HEK293T (cell line): ENCODE measurements at regions not wholly inside any gene's neighbourhood (a gene's known extent, or its start where the extent isn't known, plus 50 kb on each side); places are given as distances from the start of the nearest gene placed in this dataset.
"Not testable (repeated sequence)": the region's sequence is repeated elsewhere in the genome, so short reads cannot be mapped to it uniquely, and the experiment has no call there.

ENCODE experiments used
- CTCF ChIA-PET: fragments of 350-600 bp; formaldehyde crosslinking; extraction: SDS; loops from one replicate; lab custom pipeline; 2021; ENCODE audit warnings: antibody characterized with exemption, inconsistent platforms; lab: Yijun Ruan, JAX
- POLR2A ChIA-PET: fragments of 350-600 bp; formaldehyde crosslinking; extraction: SDS; loops from one replicate; lab custom pipeline; 2020; ENCODE audit warnings: antibody characterized with exemption, inconsistent platforms; lab: Yijun Ruan, JAX
- DNase-seq: peaks from one replicate; pipeline ENCODE4 v3.0.0; 2012; ENCODE audit warnings: mixed read lengths; ENCODE audit errors: extremely low spot score
- ARNT ChIP-seq: fragments of 450-650 bp; IDR thresholded peaks from 2 replicates; pipeline ENCODE4 v1.6.1; 2017; ENCODE audit warnings: mild to moderate bottlenecking
- BHLHE40 ChIP-seq: fragments of 450-650 bp; IDR thresholded peaks from 2 replicates; pipeline ENCODE4 v1.6.1; 2016; ENCODE audit warnings: mild to moderate bottlenecking, moderate library complexity, borderline replicate concordance
- CTBP1 ChIP-seq: fragments of 450-650 bp; IDR thresholded peaks from 2 replicates; pipeline ENCODE4 v1.6.1; 2016; ENCODE audit warnings: borderline replicate concordance
- ELF4 ChIP-seq: fragments of 450-650 bp; IDR thresholded peaks from 2 replicates; pipeline ENCODE4 v1.6.1; 2017; ENCODE audit warnings: antibody characterized with exemption
- FOXA1 ChIP-seq: fragments of 450-650 bp; IDR thresholded peaks from 2 replicates; pipeline ENCODE4 v1.6.1; 2016; ENCODE audit warnings: mild to moderate bottlenecking
- FOXK2 ChIP-seq: fragments of 450-650 bp; IDR thresholded peaks from 2 replicates; pipeline ENCODE4 v1.6.1; 2016; ENCODE audit warnings: mild to moderate bottlenecking
- FOXM1 ChIP-seq: fragments of 450-650 bp; IDR thresholded peaks from 2 replicates; pipeline ENCODE4 v1.6.1; 2017; ENCODE audit warnings: mild to moderate bottlenecking, borderline replicate concordance
- HDGF ChIP-seq: fragments of 450-650 bp; IDR thresholded peaks from 2 replicates; pipeline ENCODE4 v1.6.1; 2017; ENCODE audit warnings: antibody characterized with exemption, borderline replicate concordance
- L3MBTL2 ChIP-seq: fragments of 450-650 bp; conservative IDR thresholded peaks from 2 replicates; pipeline ENCODE4 v1.6.1; 2016; ENCODE audit warnings: mild to moderate bottlenecking
- LEF1 ChIP-seq: fragments of 450-650 bp; IDR thresholded peaks from 2 replicates; pipeline ENCODE4 v1.6.1; 2017; ENCODE audit warnings: mild to moderate bottlenecking, borderline replicate concordance
- NFRKB ChIP-seq: fragments of 450-650 bp; IDR thresholded peaks from 2 replicates; pipeline ENCODE4 v1.6.1; 2016; ENCODE audit warnings: mild to moderate bottlenecking, moderate library complexity
- PKNOX1 ChIP-seq: fragments of 450-650 bp; IDR thresholded peaks from 2 replicates; pipeline ENCODE4 v1.6.1; 2016
- SP1 ChIP-seq: fragments of 450-650 bp; IDR thresholded peaks from 2 replicates; pipeline ENCODE4 v1.6.1; 2017
- SUZ12 ChIP-seq: fragments of 450-650 bp; IDR thresholded peaks from 2 replicates; pipeline ENCODE4 v1.6.1; 2016; ENCODE audit warnings: mild to moderate bottlenecking
- ZNF384 ChIP-seq: fragments of 450-650 bp; IDR thresholded peaks from 2 replicates; pipeline ENCODE4 v1.6.1; 2016

DNA sequence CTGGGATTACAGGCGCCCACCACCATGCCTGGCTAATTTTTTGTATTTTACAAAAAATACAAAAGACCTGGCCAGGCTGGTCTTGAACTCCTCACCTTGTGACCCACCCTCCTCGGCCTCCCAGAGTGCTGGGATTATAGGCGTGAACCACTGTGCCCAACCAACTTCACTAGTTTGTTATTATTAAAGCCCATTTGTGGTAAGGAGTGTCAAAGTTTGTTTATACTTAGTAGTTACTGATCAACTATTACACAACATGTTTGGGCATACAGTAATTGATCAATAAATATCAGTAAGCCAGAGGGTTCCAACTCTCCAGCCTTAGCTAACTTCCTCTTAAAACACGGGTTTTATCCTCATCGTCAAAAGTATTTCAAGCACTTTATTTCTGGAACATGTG is 67.5 kb upstream of the ZNG1B start:
- no peak for DNase-seq
- TF ChIP-seq ZNF384: no peak
- no peak for TF ChIP-seq SUZ12
- ChIA-PET POLR2A (no interaction called here), CTCF (interaction anchor here (0.6 to 2.9 kb wide), 11 partner anchors 13 to 290 kb away, joined by 3 to 9 read pairs (median 3); no protein-coding TSS in a partner anchor)

- CTCF ChIA-PET, DNase-seq: not testable (repeated sequence)
Observed at GRCh38 chr2:113368581-113368980, 68.9 kb upstream of the ZNG1B start.

DNA sequence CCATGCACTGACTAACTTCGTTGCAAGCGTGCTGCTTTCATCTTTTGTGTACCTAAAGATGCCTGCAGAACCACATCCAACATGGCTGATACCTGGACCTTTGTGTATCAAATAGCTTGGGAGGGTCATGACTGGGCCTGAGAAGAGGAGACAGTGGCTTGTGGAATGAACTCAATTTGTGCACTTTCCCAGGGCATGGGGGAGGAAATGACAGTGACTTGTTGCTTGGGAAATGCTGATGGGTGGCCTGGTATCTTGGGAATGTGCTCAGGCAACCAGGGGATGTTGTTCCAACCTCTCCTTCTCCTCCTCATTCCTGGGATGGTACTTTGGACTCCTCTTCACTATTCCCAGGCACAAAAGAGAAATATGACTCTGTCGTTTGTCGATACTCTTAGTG is 70.7 kb upstream of the ZNG1B start:
- CTCF ChIA-PET, POLR2A ChIA-PET, DNase-seq: not testable (repeated sequence)

More at GRCh38 chr2:113368581-113368980, 68.9 kb upstream of the ZNG1B start:
- POLR2A ChIA-PET: not testable (repeated sequence)

GRCh38 chr2:113365791-113366190 is 71.7 kb upstream of the ZNG1B start:
- CTCF ChIA-PET, POLR2A ChIA-PET, DNase-seq: not testable (repeated sequence)

GRCh38 chr2:113365290-113365689 is 72.2 kb upstream of the ZNG1B start:
- POLR2A ChIA-PET: interaction anchor here (1.0 kb wide), 1 partner anchor 133 kb away, joined by 3 read pairs; no protein-coding TSS in a partner anchor
- CTCF ChIA-PET, DNase-seq: not testable (repeated sequence)

DNA sequence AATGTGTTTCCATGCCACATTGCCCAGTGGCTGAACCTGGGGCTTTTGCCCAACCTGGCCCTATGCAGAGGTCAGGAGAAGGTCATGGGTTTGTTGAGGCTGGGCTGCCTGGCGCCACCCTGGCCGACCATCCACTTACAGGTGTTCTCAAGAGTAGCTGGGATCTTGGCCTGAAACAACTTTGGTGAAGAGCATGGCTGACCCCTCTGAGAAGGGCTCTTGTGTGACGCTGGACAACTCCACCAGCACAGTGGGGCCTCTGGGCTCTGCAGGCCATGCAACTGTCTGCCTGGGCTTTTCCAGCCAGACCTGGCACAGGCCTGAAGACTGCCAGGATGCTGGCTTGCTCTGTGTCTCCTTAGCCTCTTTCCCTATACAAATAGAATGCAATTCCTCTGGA is 76.4 kb upstream of the ZNG1B start:
- POLR2A ChIA-PET: no interaction called here
- DNase-seq: no peak
- no peak for TF ChIP-seq FOXK2
- no peak for TF ChIP-seq NFRKB
- TF ChIP-seq ARNT: no peak
- TF ChIP-seq ZNF384: no peak
- TF ChIP-seq FOXM1: no peak
- TF ChIP-seq HDGF: no peak
- TF ChIP-seq PKNOX1: no peak
- TF ChIP-seq ELF4: no peak
- no peak for TF ChIP-seq BHLHE40
- TF ChIP-seq SP1: no peak
- no peak for TF ChIP-seq CTBP1
- TF ChIP-seq FOXA1: no peak
- no peak for TF ChIP-seq LEF1
- CTCF ChIA-PET: no interaction called here

DNA sequence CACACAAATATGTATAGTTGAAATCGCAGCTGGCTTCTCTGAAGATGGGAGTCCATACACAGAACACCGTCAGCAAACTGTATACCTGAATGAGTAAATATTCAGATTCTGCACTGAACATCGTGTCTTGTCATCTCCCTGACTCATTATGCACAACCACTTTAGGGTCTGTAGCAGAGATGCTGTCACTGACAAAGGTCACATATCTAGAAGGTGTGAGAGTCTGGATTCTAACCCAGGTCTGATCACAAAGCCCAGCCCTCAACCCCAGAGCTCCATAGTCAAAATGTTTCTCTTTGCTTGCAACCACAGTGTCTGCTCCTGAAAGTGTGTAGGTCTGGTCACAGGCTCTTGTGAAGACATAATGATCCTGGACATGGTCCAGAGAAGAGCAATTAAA is 78.3 kb upstream of the PAX8 start:
- ChIA-PET POLR2A (no interaction called here), CTCF (interaction anchor here (0.6 kb wide), 1 partner anchor 54 kb away, joined by 5 read pairs; no protein-coding TSS in a partner anchor)
- TF ChIP-seq ARNT (no peak), NFRKB (no peak), PKNOX1 (no peak), FOXM1 (no peak), FOXA1 (no peak), SUZ12 (no peak), L3MBTL2 (no peak), LEF1 (no peak)
- no peak for DNase-seq

- POLR2A ChIA-PET, CTCF ChIA-PET, DNase-seq: not testable (repeated sequence)
Observed at GRCh38 chr2:113356284-113356683, 77.6 kb upstream of the PAX8 start.

- DNase-seq, POLR2A ChIA-PET: not testable (repeated sequence)
- CTCF ChIA-PET: interaction anchor here (1.1 kb wide), 1 partner anchor 151 kb away, joined by 3 read pairs; no protein-coding TSS in a partner anchor
Observed at GRCh38 chr2:113355339-113356015, 76.8 kb upstream of the PAX8 start.
